HG03060 (cell line): ENCODE measurements at regions not wholly inside any gene's neighbourhood (a gene's known extent, or its start where the extent isn't known, plus 50 kb on each side); places are given as distances from the start of the nearest gene placed in this dataset.

ENCODE experiments used
- ATAC-seq: cut with Tn5 transposase; IDR thresholded peaks from one replicate; pipeline ENCODE4 v1.9.1; 2021; ENCODE audit warnings: low read depth, moderate number of reproducible peaks; ENCODE audit not compliant: unreplicated experiment

DNA sequence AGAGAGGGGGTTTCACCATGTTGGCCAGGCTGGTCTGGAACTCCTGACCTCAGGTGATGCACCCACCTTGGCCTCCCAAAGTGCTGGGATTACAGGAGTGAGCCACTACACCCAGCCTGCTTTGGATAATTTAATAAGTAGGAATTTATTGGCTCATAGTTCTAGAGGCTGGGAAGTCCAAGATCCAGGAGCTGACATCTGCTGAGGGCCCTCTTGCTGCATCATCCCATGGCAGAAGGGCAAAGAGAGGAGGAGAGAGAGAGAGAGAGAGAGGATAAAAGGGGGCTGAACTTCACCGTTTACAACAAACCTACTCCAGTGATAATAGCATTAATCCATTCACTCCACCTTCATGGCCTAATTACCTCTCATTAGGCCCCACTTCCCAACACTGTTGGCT lies 62.0 kb upstream of the HES1 start:
- no peak for ATAC-seq

DNA sequence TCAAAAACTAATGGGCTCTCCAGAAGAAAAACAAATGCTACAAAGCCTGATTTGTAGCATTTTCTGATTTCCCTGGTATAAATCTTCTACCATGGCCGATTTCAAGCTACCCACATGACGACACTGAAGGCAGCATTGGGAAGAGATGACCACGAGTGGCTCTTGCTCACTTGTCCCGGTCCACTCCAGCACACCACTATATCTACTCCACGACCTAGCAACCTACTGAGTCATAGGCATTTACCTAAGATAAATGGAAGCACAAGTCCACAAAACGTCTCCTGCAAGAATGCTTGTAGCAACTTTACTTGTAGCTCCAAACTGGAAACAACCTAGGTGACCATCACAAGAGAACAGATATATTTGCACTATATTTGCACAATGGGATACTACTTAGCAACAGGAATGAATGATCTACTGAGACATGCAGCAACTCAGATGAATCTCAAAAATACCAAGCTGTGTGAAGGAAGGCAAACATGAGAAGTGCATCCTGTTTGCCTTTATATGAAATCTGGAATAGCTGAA lies 60.8 kb upstream of the HES1 start:
- ATAC-seq = no peak

DNA sequence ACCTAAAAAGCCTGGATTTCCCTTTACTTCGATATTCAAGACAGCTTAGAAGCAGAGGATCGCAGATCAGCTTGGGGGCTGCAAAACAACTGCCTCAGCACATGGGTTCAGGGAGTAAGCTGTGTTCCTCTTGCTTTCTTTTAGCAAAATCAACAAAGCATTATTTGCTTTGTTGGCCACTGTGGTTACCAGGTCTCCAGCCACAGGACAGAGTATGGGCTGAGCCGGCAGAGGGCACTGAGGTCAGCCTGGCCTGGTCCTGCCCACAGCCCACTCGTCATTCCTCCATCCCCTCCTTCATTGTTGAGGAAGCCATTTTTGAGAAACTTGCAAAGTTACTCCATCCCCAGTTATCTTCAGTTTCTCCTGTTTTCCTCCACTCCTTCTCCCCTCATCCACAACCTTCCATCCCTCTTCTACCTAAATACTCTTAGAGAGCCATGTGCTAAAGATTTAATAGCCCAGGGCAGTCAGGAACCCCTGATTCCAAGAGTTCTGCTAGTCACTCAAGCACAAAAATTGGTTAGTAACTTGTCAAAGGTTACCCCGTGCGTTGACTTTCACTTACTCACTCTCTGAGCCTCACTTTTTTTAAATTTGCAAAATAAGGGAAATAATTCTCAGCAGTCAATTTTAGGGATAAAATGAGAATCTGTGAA lies 60.0 kb upstream of the HES1 start:
- no peak for ATAC-seq

DNA sequence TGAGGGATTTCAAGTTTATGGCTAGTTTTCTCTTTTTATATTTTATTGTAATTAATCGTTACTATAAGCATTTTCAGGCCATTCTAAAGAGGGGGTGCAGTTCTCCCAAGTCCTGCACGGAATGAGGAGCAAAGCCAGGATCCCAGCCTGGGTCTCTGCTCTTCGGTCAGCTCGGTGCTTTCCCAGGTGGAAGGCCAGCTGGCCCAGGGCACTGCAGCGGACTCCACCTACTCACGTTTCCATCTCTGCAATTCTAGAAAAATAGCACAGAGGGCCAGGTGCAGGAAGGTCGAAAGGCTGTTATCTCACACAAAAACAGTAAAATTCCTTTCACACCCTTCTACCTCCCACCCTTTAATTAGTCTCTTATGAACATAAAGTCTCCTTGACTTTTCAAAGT lies 59.5 kb upstream of the HES1 start:
- ATAC-seq = no peak

DNA sequence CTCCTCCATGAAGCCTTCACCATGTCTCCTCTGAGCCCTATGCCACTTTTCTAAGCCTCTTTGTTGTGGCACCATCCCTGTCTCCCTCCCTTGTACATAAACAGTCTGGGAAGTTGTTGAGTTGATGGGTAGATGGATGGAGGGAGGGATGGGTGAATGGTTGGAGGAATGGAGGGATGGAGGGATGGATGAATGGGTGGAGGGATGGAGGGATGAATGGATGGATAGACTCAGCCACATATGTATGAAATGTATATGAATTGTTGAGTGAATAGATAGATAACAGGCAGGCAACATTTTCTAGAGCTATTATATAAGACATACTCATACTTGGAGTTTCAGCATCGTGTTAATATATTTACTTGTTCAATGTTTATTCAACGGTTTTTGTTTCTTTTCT lies 58.3 kb upstream of the HES1 start:
- no peak for ATAC-seq

DNA sequence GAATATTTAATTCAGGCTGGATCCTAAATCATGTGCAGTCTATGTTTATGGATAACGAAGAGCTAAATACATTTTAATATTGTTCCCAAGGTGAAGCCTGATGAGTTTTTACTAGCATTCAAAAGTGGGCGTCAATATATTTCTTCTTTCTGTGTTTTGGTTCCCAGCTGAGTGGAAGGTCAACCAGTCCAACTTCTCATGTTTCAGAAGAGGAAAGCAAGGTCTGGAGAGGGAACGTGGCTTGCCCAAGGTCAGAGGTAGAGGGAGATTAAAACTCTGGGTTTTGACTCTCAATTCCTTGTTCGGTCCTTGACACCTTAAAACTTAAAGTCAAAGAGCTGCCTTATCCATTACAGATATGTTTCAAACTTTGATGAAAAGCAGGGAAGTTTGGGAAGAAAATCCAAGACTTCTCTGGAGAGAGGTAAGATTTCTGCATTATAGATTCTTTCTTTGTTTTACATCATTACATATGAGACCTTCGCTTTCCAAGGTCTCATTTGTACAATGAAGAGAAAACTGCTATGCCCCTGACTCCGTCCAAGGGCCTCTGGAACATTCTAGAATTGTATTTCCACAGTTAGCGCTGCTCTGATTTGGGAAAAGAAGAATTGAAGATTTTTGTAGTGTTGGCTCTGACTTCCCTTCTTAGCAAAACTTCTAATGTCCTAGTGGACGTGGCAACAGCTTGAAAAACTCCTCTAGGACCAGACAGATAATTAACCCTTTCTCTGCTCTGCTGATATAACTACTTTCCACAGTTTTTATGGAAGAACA lies 57.7 kb upstream of the HES1 start:
- ATAC-seq = no peak

DNA sequence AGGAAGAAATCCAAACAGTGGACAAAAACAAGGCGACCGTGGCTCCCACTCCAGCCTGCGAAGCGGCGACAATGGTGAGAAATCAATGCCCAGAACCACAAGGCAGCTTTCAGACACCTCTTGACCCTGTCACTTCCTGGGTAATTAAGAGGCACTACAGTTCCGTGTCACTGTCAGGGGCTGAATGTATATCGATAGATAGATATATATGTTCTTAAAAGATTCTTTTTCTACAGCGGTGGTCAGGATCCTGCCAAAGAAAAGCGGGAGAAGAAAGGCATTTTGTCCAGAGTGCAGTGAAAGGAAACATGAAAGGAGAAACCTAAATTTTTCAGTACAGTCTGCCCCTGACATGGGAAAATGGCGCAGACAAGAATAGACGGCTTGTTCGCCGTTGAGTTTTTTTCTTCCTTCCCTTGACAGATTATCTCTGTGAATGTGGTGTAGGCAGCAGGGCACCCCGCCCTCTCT lies 56.2 kb upstream of the HES1 start:
- ATAC-seq = no peak

DNA sequence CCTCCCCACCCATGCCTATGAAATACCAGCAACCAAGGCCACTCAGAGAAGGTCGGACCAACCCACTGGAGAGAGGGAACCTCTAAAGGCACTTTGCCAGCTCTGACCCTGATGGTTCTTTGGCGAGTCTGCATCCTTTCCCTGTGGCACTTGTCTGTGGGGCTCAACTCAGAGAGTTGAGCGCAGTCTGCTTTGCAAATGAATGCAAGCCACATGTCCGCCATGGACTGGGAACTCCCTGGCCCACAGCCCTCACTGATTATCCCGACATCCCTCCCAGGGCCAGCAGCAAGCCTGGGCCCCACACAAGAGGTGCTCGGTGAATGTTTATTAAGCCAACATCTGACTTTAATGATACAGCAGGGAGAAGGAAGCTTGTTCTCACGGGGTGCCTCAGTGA lies 55.5 kb upstream of the HES1 start:
- ATAC-seq = no peak

DNA sequence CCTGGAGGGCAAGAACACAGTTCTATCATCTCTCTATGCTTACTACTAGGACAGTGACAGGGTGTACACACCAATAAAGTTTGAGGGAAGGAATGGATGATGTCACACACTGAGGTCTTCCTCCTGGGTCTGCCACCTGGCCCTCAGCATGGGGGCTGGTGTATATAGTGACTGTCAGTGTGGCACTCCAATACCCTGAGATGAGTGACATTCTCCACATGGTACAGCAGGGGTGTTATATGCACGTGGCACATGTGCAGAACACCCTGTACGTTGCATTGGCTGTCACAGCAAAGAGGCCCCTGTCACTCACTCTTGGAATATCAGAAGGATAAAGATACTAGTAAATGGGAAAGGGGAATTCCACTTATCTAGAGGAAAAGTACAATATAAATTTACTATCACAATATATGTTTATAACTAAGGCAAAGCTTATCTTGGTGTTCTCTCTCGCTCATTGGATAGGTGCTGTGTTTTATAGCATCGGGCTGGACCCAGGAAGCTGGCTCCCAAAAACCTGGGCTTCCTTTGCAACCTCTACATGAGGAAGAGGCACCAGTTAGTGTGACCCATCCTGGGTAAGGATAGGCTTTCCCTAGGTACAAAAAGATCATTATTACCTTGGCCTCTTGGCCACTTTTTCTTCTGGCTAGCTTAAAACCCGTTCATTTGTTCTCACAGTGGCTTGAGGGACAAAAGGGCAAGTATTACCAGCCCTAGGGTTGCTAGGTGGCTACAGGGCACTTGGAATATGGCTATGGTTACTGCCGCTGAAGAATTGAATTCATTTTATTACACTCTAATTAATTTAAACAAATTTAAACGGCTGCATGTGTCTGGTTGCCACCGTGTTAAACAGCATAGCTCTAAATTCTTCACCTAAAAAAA lies 54.8 kb upstream of the HES1 start:
- no peak for ATAC-seq

DNA sequence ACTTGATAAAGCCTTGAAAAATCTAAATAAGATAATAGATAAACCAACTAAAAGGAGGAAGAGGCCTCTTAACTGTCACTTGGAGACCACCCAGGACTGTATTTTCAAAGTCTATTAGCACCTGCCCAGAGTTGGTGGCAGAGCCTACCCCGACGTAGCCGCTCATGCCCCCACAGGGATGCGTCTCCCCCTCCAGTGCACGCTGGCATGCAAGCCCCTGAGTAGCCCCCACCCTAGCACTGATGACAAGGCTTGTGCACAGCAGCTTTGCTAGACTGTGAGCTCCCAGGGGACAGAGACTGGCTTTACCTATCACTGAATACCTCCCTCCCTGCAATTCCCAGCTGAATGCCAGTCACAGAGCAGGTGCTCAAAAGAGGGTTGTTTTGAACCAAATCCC lies 54.1 kb upstream of the HES1 start:
- no peak for ATAC-seq

DNA sequence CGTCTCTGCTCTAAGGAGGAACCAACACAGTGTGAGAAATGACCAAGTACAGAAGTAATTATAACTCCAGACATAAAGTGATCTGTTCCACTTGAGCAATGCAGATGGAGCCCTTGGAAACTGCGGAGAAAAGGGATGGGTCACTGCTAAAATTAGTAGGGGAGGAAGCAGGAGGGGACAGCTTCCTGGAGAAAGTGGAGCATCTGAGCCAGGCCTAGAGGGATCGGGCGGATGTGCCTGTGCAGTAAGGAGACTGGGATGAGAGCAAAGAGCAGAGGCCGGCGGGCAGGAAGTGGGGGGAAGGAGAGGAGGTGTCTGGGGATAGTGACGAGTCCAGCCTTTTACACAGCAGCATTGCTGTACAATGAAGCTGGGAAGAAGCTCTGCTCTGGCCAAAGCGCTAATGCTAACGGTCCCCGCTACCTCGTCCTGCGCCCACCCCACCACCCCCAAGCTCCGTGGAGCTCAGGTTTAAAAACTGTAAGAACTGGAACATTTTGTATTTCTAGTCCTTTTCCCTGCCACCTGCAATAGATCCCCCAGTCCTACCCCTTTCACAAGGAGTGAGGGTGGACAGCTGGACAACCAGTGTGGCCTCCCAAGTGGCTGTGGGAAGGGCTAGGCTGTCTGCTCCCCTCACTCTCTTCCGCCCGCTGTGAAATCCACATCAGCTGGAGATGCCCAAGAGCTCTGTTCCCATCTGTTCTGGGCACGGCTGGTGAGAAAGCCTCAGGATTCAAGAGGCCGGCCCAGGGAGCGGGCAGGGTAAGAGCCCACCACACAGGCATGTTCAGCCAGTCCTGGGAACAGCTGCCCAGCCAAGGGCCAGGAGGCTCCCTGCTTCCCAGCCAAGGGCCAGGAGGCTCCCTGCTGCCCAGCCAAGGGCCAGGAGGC lies 53.0 kb upstream of the HES1 start:
- no peak for ATAC-seq

DNA sequence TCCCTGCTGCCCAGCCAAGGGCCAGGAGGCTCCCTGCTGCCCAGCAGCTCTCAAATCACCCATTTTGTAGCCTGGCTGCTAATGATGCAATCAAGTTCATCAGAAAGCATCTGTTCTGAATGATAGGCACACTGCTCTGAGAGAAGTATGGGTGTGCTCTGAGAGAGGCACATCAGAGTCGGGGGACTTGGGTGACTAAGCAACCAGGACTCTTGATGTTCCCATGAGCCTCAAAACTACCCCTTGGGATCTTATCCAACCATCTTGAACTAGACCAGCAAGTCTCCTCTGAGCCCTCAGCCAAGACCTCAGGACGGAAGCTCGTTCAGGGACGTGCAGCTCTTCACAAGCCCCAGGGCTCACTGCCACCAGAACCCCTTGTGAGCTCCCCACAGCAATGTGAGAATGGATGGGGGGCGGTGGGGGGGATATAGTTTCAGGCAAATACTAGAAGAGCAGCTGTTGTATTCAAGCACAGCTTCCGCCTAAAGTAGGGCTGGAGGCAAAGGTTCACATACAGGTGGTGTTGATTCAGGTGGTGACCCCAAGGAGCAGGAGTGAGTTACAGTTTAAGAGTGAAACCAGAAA lies 52.2 kb upstream of the HES1 start:
- ATAC-seq = no peak

DNA sequence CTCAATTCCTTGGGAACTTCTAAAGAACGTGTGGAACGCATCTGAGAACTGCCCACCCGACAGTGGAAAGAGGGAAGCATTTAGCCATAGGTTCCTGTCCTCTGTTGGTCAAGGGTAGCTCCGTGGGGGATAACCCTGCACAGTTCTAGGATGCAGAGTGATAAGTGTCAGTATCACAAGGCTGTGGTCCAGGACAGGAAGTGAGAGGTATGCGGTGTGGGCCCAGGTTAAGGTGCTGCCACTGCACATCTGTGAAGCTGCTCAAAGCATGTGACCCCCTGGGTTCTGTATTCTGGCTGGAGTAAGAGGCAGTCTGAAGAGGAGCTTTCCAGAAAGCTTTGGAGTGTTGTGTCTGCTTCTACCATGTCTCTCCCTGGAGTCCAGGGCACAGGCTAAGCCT lies 51.7 kb upstream of the HES1 start:
- peak; percentile 86 for ATAC-seq
